GM18520 (cell line): ENCODE measurements at regions not wholly inside any gene's neighbourhood (a gene's known extent, or its start where the extent isn't known, plus 50 kb on each side); places are given as distances from the start of the nearest gene placed in this dataset.
"Not testable (repeated sequence)": the region's sequence is repeated elsewhere in the genome, so short reads cannot be mapped to it uniquely, and the experiment has no call there.

Experiments
- ATAC-seq: cut with Tn5 transposase; IDR thresholded peaks from one replicate; pipeline ENCODE4 v1.9.1; 2021; ENCODE audit not compliant: unreplicated experiment

DNA sequence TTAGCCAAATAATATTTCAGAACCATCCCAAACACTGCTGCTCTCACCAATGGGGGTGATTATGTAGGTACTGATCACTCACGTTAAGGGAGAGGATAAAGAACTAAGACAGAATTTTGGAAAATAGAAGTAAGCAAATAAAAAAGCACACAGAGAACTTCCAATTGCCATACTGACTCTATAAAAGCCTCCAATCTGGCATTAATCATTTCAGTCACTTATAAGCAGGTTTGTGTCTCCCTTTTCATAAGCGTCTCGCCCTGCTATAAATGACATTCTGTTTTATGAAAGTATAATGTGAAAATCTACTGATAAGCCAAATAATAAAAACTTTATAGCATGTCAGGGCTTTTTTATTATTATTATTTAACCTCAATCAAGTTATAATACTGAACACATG, 435.2 kb downstream of the ETNK1 start:
- no peak for ATAC-seq

DNA sequence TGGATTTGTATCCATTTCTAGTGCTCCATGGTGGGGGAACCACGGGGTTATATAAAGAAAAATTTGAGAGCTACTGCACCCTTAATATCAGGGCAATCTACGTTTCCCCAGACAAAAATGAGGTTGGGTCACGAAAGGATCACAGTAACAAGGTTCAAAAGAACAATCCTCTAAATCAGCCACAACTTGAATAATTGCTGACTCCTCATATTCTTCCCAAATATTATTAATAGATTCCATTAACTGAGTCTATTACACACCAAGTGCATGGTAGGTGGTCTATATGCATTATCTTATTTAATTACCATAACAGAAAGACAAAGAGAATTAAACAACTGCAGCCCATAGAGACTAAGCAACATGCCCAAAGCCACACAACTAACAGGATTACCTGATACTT, 438.2 kb downstream of the ETNK1 start:
- ATAC-seq = no peak

DNA sequence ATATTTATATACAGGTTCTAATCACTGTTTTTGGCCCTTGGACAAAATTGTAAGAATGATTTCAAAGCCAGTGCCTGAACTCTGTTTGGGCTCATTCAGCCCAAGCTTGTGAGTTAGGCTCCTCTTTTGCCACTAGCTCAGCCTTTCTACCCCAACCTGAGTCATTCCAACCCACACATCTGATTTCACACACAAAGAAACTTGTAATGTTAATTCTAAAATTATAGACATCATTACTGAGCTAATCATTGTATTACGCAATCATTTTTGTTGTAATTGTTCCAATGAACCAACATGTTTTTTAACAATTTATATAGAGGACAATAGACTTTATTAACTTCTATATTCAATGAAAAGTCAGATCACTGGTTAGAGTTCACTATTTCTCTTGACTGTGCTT, 441.1 kb downstream of the ETNK1 start:
- ATAC-seq = no peak

DNA sequence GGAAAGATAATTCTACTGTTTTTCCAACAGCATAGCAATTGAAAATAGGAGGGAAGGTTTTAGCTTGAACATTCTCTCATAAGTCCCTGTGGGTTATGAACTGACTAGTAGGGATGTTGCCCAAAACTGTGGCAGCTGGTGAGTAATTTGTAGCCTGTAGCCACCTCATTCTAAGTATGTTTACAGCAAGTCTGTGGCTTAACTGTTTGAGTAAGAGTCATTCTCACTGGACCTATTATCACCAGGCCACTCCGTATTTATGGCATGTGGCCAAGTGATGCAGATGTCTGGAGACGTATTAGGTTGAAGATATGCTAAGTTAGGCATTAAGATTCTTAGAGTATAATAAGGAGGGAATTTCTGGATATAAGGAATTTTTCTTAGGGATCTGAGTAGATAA, 458.3 kb downstream of the ETNK1 start:
- peak; percentile 93 for ATAC-seq

DNA sequence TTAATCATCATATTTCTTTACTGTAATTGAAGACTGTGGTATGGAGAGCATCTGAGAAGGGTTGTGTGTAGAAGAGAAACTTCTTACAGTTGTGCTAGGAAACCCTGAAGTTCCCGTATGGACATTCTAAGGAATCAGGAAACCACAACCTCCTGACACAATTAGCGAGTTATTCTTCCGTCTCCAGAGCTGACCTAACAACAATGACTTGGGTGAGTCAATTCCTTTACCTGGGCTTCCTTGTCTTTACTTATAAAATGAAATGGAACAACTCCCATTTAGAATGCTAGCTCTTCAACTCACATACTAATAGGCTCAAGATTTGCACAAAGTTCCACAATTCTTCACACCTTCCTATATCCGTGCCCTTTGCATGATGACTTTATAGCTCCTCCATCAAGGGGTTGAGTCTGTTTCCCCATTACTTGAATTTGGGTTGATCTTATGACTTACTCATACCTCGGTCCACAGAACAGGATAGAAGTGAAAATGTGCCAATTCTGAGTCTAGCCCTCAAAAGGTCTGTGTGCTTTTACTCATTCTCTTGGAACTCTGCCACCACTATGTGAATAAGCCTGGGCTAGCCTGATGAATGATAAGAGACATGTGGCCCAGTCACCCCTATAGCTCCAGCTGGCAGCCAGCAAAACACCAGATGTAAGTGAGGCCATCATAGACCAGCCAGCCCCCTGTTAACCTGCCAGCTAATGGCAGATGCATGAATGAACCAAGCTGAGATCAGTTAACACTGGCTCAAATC, 459.4 kb downstream of the ETNK1 start:
- no peak for ATAC-seq

DNA sequence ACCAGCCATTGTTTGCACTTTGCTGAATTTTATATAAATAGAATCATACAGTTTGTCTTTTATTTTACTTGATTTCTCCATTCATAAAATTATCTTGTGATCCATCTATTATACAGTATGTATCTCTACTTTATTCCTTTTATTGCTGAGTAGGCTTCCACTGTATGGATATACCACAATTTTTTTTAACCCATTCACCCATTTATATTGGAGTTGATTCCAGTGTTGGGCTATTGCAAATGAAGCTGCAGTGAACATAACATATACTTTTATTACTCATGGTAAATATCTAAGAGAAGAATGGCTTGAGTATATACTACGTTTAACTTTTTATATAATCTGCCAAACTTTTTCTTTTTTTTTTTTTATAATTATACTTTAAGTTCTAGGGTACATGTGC, 463.6 kb downstream of the ETNK1 start:
- no peak for ATAC-seq

DNA sequence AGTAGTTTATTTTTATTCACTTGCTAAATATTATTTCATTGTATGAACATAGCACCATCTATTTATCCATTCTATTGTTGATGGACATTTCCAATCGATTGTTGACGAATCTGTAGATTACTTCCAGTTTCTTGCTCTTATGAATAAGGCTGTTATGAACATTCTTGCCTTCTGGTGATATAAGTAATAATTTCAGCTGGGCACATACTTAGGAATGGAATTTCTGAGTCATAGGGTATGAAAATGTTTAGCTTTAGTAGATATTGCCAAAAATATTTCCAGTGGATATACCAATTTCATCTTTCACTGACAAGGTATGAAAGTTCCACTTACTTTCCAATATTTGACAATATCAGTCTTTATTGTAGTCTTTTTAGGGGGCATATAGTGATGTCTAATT, 468.5 kb downstream of the ETNK1 start:
- ATAC-seq = no peak

DNA sequence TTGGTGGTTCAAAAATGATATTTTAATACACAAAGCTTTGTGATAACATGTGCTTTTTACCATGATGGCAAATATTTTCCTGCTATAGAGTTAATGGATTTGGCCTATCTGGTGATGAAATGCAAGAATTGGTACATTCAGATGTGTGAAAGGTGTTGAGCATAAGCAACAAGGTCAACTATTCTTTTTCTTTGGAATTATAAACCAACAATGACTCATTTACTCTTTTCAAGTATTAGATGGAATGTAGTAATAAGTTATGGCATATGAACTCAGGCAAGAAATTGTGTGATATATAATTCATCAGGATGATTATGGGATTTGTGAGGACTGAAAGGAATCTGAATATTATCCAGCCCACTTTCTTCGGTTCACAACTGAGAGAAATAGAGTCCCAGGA, 471.4 kb downstream of the ETNK1 start:
- no peak for ATAC-seq

DNA sequence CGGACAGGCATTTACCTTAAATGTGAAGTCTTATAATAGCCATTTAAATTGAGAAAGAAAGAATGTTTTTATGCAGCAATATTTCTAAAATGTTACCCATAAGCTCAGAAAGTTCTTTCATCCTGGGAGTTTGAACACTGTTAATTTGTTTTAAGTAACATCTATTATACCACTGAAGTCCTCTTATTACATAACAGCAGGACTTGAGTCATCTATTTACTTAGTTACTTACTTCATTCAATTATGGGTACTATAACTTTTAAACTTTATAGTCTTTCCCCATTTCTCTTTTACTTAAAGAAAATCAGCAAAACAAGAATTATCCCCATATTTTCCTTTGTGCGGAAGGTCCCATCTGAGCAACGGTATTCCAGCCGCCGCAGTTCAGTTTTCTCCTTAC, 473.1 kb downstream of the ETNK1 start:
- no peak for ATAC-seq

DNA sequence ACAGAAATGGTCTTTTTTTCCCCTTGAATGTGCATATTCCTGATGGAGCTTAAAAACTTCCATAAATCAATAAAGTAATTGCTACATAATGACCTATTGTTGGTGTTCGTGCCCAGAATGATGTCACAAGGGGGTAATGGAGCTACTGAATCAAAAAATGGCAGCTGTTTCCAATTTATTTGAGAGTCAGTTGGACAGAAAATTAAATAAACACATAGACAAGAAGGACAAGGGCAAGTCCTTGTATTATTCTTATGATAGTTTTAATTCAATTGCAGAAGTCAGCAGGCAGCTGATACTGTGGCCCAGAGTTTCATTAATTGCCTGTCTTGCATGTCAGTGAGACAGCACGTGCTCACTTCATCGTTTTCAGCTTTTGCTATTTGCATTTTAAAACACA, 473.5 kb downstream of the ETNK1 start:
- no peak for ATAC-seq

DNA sequence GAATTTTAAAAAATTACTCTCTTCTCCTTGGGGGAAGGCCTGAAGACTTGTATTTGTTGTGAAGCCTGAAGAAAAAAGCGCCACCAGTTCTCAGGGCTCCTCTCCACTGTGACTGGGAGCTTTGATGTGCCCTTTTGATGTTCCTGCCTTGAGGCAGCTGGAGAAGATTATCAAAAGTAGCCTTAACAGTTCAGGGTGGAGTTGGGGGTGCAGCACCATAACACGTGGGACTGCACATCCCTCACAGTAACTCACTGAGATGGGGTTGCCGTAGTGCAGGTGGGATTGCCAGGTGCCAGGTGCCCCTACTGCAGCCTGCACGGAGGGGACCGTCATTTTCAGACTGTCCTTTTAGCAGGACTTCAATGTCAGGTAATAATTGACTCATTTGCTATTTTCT, 474.1 kb downstream of the ETNK1 start:
- ATAC-seq = no peak

DNA sequence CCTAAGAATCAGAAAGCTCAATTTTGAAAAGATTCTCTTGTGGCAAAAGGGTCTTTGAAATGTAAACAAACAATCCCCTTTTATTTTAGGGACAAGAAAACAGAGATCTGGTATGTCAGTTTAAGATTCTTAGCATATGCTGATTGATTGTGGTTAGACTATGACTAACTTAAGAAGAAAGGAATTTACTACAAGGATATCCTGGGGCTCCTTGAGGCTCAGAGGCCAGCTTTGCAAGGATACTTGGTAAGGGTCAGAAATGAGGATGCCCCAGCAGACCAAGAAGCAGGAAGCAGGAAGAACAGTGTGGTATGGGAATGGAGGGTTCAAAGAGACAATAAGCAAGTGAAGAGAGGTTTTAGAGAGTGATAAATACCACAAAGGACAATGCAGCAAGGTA, 474.6 kb downstream of the ETNK1 start:
- no peak for ATAC-seq

DNA sequence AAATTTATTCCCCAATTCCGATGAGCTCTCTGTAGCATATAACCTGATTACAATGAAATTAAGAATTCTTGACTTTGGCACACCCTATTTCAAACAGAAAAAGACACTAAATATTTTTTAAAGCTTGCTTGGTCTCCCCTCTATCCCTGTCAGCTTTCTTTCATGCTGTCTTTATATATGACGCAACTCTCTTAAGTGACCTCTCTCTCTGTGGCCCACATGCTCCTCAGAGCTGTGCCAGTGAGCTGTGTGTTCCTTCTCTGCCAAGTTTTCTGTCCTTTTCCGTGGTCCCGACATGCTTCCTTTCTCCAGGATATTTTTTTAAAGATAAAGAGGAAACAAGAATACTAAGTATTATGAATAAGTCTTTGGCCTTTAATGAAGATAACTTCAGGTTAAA, 484.0 kb downstream of the ETNK1 start:
- no peak for ATAC-seq

DNA sequence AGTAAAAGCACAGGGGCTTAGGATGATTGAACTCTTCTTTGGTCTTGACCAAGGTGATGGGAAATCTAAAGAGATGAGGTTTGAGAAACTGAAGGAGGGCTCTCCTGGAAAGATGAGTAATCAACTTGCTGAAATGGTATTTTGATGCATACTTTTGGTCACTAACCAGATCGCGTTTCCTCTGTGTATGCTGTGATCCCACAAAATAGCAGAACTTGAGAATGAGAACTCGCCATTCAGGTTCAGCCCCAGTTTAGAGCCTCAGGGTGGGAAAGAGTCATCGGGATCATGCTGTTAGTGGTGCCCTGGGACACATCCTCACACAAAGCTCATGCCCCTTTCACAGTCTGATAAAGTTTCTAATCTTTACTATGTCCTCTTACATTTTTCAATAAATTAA, 488.8 kb downstream of the ETNK1 start:
- no peak for ATAC-seq

DNA sequence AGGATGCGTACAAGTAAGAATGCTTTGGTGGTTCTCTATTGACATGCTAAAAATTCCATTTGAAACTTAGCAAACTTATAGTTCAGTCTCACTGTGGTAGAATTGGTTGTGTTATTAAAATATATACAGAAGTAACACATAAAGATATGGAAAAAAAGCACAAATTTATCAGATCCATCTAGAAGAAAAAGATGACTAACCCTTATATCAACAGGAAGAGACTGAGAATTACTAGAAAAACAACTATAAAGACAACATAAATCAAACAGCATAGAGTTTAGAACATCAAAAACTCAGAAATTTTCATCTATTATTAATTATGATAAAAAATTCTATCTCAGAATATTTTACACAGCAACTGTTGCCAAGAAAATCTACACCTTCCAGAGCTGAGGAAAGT, 491.0 kb downstream of the ETNK1 start:
- no peak for ATAC-seq

DNA sequence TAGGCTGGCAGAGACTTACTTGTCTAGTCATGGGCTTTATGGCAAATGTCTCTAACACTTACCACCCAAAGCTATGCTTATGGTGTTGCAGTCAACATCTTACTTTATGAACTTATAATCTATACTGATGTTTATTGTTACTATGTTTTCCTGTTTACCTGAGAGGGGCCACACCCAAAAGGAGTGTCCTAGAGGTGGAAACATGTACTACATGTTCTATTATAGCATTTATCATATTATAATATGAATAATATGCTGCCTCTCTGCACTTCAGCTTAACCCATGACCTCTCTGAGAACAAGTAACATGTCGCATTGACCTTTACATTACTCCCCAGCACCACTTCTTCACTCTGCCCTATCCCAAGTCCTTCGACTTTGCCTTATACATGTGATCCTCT, 501.8 kb downstream of the ETNK1 start:
- ATAC-seq = no peak

DNA sequence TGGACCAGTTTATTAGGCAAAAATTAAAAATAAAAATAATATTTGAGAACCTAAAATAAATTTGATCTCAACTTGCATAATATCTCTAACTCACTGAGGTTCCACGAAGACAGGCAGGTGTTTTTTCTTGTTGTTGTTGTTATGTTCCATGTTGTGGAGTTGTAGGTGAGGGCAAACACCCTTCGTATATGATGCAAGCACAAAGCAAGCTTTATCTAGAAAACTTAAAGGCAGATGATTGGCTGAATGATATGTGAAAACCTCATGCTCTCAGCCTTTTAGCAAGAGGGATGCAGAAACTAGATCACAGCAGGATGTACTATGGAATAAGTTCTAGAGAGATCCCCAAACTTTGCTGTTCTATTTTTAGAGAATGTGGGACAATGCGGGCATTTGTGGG, 502.7 kb downstream of the ETNK1 start:
- ATAC-seq = no peak

DNA sequence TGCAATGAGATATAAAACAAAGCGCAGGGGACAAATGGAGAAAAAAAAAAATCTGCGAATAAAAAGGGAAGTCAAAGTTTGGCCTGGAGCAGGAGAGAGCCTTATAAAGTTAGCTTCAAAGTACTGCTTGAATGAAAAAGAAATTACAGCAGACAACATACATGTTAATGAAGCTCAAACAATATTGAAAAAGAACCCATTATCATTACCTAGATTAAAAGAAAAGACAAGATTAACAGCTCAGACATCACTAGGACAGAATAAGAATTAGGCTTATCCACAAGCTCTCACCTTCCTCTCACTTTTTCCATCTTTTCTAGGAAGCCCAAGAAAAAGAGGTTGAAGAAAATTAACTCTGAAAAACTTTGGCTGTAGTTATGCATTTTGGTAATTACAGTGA, 503.5 kb downstream of the ETNK1 start:
- no peak for ATAC-seq

DNA sequence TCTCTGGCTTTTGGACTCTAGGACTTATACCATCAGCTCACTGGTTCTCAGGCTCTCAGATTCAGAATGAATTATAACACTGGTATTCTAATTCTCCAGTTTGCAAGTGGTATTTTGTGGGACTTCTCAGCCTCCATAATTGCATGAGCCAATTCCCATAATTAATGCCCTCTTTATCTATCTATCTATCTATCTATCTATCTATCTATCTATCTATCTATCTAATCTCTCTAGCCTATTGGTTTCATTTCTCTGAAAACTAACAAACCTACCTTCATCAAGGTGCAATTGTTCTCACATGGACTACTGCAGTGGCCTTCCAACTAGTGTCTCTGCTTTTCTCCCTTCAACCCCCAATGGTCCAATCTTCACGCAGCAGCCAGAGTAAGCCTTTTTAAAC, 507.4 kb downstream of the ETNK1 start:
- no peak for ATAC-seq

DNA sequence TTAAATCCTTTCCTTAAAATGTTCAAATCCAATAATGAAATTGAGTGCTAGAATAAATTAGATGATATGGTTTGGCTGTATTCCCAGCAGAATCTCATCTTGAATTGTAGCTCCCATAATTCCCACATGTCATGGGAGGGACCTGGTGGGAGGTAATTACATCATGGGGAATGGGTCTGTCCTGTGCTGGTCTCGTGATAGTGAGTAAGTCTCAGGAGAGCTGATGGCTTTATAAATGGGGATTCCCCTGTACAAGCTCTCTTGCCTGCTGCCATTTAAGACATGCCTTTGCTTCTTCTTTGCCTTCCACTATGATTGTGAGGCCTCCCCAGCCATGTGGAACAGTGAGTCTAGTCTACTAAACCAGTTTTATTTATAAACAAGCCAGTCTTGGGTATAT, 508.5 kb downstream of the ETNK1 start:
- ATAC-seq = no peak

DNA sequence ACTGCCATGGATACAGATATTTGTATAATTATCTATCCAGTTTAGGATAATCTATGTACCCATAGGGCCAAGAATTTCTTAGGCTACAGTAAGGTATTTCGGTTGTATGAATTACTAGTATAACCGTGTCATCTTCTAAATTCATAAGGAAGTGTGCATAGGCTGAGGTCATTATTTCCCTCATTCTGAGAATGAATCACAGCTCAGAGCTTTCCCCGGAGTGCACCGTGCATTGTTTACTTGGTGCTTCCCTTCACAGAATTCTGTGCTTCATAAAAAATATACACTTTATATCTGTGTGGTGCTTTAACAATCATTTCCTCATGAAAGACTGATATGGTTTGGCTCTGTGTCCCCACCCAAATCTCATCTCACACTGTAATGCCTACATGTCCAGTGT, 514.1 kb downstream of the ETNK1 start:
- ATAC-seq = no peak

DNA sequence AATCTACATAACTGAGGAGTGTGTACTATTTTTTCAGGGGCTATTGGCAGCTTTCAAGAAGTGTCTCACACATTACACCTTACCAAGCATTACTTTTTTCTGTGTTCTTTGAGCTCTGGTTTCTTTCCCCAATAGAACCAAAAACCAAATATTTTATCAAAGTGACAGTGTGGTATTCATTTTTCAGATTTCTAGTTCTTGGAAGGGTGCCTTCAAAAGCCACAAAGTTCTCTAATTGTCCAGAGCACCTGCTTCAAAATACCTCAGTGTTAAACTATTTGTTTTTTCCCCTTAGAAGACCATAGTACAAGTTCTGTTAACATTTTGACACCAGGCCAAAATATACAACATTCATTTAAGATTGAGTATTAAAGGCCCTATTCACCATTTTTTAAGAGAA, 515.7 kb downstream of the ETNK1 start:
- no peak for ATAC-seq

DNA sequence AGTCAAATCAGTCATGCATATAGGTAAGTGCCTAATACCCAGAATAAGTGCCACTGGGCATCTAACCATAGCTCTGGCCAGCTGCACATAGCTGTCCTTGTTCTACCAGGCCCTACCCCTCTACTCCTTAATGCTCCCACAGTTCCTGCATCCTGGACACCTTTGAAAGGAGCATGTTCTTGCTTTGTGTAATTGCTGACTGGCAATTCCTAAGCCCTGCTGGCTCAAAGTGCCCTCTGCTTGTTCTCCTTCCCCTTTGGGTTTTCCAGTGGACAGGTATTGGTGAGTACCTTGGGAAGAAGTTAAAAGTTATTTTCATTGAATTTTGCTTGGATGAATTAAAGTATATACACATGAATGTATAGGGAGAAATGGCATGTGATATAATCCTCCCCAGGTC, 516.4 kb downstream of the ETNK1 start:
- ATAC-seq = no peak

DNA sequence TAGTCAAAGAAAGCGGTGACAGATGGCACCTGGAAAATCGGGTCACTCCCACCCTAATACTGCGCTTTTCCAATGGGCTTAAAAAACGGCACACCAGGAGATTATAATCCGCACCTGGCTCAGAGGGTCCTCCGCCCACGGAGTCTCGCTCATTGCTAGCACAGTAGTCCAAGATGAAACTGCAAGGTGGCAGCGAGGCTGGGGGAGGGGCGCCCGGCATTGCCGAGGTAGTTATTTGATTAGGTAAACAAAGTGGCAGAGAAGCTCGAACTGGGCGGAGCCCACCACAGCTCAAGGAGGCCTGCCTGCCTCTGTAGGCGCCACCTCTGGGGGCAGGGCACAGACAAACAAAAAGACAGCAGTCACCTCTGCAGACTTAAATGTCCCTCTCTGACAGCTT, 521.1 kb downstream of the ETNK1 start:
- not testable (repeated sequence) for ATAC-seq
